Glomerular visceral epithelial cell (primary cell): ENCODE measurements at regions not wholly inside any gene's neighbourhood (a gene's known extent, or its start where the extent isn't known, plus 50 kb on each side); places are given as distances from the start of the nearest gene placed in this dataset.

ENCODE experiments used
- DNase-seq: peaks from one replicate; pipeline ENCODE4 v3.0.0-alpha.2; 2016; ENCODE audit errors: extremely low spot score

DNA sequence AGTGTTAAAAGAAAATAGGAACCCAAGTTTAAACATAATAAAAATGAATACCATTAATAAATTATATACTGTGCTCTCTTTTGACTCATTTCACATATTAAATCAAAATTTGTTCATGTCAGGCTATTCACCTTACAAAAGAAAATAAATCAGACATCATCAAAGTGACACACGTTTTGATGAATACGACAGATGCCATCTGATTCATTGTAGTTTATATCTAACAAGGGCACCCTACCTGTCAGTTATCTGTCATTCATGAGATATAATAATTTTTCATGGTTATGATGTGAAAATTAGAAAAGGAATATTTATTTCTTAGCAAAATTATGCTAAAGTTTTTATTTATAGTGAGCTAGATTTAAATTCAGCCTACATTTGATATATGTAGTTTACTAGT lies 188.1 kb upstream of the PCDH17 start:
- DNase-seq: no peak

DNA sequence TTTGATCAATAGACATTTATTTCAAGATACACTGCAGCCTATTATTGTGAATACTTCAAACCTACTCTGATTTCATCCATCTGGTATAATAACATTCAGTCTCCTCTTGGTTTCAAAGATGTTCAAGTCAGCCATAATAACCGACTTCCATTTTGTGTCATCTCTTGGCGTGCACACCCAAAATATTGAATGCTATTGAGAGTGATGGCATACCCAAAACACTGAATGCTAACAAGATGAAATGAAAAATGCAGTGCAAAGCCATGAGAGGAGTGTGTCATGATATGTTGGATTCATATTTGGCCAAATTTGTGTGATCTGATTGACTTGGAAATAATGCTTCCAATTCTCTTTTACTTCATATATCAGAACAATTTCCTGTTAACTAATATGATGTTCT lies 181.2 kb upstream of the PCDH17 start:
- no peak for DNase-seq

DNA sequence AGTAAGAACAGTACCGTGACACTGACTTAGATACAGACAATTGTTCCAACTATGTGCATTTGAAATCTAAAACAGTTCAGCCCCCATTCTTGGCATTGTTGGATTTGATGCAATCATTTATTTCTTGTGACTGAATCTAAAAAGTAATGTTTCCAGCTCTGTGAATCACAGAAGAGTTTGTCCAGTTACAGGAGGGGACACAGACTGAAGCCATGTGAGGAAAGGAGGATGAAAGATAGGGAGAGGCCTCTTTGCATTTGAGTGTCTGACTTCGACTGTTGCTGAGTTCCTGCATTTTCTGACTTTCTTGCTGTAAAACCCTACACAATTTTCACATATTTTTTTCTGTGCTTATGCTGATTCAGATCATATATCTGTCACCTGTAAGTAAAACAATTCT lies 179.3 kb upstream of the PCDH17 start:
- no peak for DNase-seq

DNA sequence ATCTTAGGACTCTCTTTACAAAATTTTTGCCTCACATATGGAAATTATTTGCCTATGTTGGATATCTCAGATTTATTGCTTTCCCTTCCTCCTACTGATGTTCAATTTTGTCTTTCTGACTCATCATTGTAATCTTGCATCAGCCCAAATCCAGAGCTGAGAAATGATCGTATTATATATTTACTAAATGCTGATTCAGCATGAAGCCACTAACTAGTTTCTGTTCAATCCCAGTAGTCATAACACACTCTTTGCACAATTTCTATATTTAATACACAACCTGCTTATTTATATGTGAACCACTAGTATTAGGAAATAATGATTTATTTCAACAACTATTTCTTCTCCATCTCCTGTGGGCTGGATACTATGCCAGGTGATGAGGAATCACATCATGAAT lies 161.1 kb upstream of the PCDH17 start:
- DNase-seq: no peak

- DNase-seq: no peak
Measured at GRCh38 chr13:57491318-57491717, 140.2 kb upstream of the PCDH17 start.

DNA sequence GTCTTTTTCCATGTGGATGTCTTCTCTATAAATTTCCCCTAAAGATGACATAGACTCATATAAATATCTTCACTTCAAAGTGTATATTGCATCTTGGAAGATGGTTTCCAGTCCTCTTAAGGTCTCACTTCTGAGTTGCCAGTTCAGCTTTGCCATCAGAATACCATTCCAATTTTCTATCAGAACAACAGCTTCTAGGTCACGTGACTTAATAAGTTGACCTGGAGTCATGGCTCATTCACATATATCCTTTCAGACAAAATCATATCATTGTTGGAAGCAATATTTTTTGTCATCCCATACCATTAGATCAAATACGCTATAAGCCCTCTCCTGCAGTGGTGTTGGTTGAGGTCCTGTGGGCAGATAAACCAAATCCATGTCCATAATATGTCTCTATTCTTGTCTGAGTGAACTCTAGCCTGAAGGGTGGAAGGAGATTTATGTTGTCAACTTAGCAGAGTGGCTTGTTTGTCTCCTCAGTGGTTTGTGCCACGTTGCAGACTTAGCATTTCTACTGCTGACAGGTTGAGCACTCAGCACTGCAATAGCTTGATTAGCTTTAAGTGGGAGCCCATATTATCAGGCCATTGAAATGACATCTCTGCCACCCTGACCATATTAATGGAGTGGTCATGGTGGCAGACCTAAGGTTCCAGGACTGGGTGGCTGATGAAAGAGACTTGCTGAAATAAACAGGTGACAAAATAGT lies 123.6 kb upstream of the PCDH17 start:
- no peak for DNase-seq

DNA sequence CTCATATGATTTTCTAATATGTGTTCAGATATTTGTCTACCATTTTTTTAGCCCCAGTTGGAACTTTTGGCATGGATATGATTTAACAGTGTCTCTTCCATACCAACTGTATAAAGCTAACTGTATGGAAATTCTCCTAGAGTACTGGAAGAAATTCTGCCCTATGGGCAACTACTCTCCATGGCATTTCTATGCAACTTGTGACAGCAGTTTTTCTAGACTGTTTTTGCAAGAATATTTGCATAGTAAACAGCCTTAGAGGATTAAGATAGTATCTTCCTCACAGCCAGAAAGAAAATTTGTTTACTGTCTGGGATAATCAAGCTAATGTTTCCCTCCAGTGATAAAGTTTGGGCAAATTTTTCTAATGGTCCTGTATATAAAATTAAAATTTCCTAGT lies 119.9 kb upstream of the PCDH17 start:
- DNase-seq: no peak

- DNase-seq: no peak
Measured at GRCh38 chr13:57527114-57527735, 104.3 kb upstream of the PCDH17 start.

DNA sequence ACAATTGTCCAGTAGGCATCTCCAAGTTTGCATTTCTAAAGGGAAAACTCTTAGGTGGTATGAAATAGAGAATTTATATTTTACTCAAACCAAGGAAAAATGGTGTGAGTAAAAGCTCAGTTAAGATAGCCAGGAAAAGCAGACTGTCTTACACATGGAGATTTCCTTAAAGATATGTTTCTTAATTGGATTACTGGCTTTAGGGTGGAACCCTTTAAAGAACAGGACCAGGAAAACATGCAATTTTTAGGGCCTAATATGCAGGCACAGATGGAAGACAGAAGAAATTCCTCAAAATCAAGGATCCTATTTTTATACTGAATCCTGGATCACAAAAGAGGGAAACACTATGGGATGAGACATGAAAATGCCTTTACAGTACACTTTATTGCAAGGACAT lies 100.3 kb upstream of the PCDH17 start:
- DNase-seq: no peak

DNA sequence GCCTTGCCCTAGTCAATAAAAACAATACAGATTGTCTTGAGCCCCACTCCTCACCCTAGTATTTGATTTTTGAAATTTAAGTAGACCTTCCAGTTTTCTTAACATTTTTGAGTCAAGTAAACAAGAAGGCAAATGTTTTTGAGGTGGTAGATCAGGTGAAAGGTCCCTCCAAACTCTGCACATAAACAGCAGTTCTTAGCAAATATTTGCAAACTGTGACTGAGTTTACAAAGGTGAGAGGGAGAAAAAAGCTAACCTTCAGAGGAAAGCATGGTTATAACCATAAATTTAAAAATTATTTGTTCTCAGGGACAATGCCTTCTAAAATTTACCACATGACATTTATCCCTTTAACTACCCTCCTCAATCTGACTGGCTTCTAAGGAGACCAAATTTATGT lies 84.6 kb upstream of the PCDH17 start:
- no peak for DNase-seq

- no peak for DNase-seq
Measured at GRCh38 chr13:57552437-57552836, 79.1 kb upstream of the PCDH17 start.

GRCh38 chr13:57553932-57554331 lies 77.6 kb upstream of the PCDH17 start:
- DNase-seq: no peak

- DNase-seq: peak; percentile 4
Measured at GRCh38 chr13:57558051-57558467, 73.5 kb upstream of the PCDH17 start.

- DNase-seq: no peak
Measured at GRCh38 chr13:57568865-57569264, 62.7 kb upstream of the PCDH17 start.

GRCh38 chr13:57569986-57570385 lies 61.6 kb upstream of the PCDH17 start:
- DNase-seq: no peak
